ENCODE measurements at regions not wholly inside any gene's neighbourhood (a gene's known extent, or its start where the extent isn't known, plus 50 kb on each side); places are given as distances from the start of the nearest gene placed in this dataset.
"Not testable (repeated sequence)": the region's sequence is repeated elsewhere in the genome, so short reads cannot be mapped to it uniquely, and the experiment has no call there.

- no peak for TF ChIP-seq POLR2AphosphoS5 (IDR thresholded peaks at IDR 0.05; ENCODE audit: insufficient read depth in 1 of 2, low read depth in 1 of 2)
- no peak for TF ChIP-seq CTCF (IDR thresholded peaks at IDR 0.05)
- TF ChIP-seq POLR2A (IDR thresholded peaks at IDR 0.05), result no peak
- Histone ChIP-seq H3K27ac (no peak overlapping the region), H3K36me3 (no peaks in the 10 kb centered on the region), H3K9me3 (no peaks in the 10 kb centered on the region), H3K4me3 (no peak overlapping the region), H3K27me3 (no peaks in the 10 kb centered on the region), H3K4me1 (no peaks in the 10 kb centered on the region)
- intact Hi-C loops (cut with DNase I), result no loop called here
- no peak for DNase-seq (ENCODE audit: extremely low spot score in 2 of 2)
These were observed 244.4 kb downstream of the DEPDC1B start for GRCh38 chr5:60455589-60455988.

- H3K27ac ChIP-seq; H3K4me3 ChIP-seq; intact Hi-C loops (cut with DNase I); H3K4me1 ChIP-seq; H3K36me3 ChIP-seq; H3K9me3 ChIP-seq; DNase-seq (ENCODE audit: extremely low spot score in 2 of 2); H3K27me3 ChIP-seq: not testable (repeated sequence)
These were observed 245.7 kb downstream of the DEPDC1B start for GRCh38 chr5:60454277-60454676.

- H3K4me1 ChIP-seq, result no peaks in the 10 kb centered on the region
- no peak for DNase-seq (ENCODE audit: extremely low spot score in 2 of 2)
- intact Hi-C loops (cut with DNase I), result no loop called here
- no peaks in the 10 kb centered on the region for H3K9me3 ChIP-seq
- no peak overlapping the region for H3K4me3 ChIP-seq
- no peak overlapping the region for H3K27ac ChIP-seq
- H3K27me3 ChIP-seq, result no peaks in the 10 kb centered on the region
- H3K36me3 ChIP-seq, result no peaks in the 10 kb centered on the region
- no peak for TF ChIP-seq POLR2A (IDR thresholded peaks at IDR 0.05)
- TF ChIP-seq CTCF (IDR thresholded peaks at IDR 0.05), result no peak
These were observed 246.6 kb downstream of the DEPDC1B start for GRCh38 chr5:60453186-60453976.

- TF ChIP-seq CTCF (IDR thresholded peaks at IDR 0.05) (no peak), POLR2AphosphoS5 (IDR thresholded peaks at IDR 0.05; ENCODE audit: insufficient read depth in 1 of 2, low read depth in 1 of 2) (no peak)
- no peak for DNase-seq (ENCODE audit: extremely low spot score in 2 of 2)
- intact Hi-C loops (cut with DNase I), result no loop called here
These were observed 251.4 kb downstream of the DEPDC1B start for GRCh38 chr5:60448600-60448999.

GRCh38 chr5:60447488-60447920 is 252.5 kb downstream of the DEPDC1B start:
- no peaks in the 10 kb centered on the region for H3K27me3 ChIP-seq

More at GRCh38 chr5:60448600-60448999, 251.4 kb downstream of the DEPDC1B start:
- Histone ChIP-seq H3K4me1 (no peaks in the 10 kb centered on the region), H3K4me3 (no peak overlapping the region), H3K9me3 (no peaks in the 10 kb centered on the region), H3K27ac (no peak overlapping the region), H3K27me3 (no peaks in the 10 kb centered on the region), H3K36me3 (no peaks in the 10 kb centered on the region)

More at GRCh38 chr5:60447488-60447920, 252.5 kb downstream of the DEPDC1B start:
- H3K4me1 ChIP-seq, result no peaks in the 10 kb centered on the region
- H3K36me3 ChIP-seq, result no peaks in the 10 kb centered on the region
- H3K4me3 ChIP-seq, result no peak overlapping the region
- TF ChIP-seq CTCF (IDR thresholded peaks at IDR 0.05) (no peak), POLR2AphosphoS5 (IDR thresholded peaks at IDR 0.05; ENCODE audit: insufficient read depth in 1 of 2, low read depth in 1 of 2) (no peak), POLR2A (IDR thresholded peaks at IDR 0.05) (no peak)
- no peak overlapping the region for H3K27ac ChIP-seq
- H3K9me3 ChIP-seq, result no peaks in the 10 kb centered on the region
- intact Hi-C loops (cut with DNase I), result no loop called here
- no peak for DNase-seq (ENCODE audit: extremely low spot score in 2 of 2)
